Gastroesophageal sphincter (tissue), 4 donors: ENCODE measurements at regions not wholly inside any gene's neighbourhood (a gene's known extent, or its start where the extent isn't known, plus 50 kb on each side); places are given as distances from the start of the nearest gene placed in this dataset.

Experiments used
- ATAC-seq: fragments of 150-250 bp; one replicate; pipeline ENCODE4 v1.9.1; 2016; ENCODE audit warnings: mild to moderate bottlenecking, moderate library complexity
- H3K27ac ChIP-seq, 4 donors: fragments of 200-600 bp; sonication (generic) in 3 of 4; 1 replicate in 3 of 4; 2 replicates in 1 of 4; pipeline ENCODE4 v1.5.1; 2016 to 2019
- H3K27me3 ChIP-seq: fragments of 200-600 bp; sonication (generic); one replicate; pipeline ENCODE4 v1.5.1; 2019
- H3K36me3 ChIP-seq, 2 donors: fragments of 200-600 bp; sonication (generic); one replicate each; pipeline ENCODE4 v1.5.1; 2019; ENCODE audit warnings: control low read depth in 1 of 2
- H3K4me1 ChIP-seq, 3 donors: fragments of 200-600 bp; sonication (generic); 1 replicate in 2 of 3; 2 replicates in 1 of 3; pipeline ENCODE4 v1.5.1; 2016 to 2019; ENCODE audit warnings: control low read depth in 2 of 3
- H3K4me3 ChIP-seq, 2 donors: fragments of 200-600 bp; sonication (generic); one replicate each; pipeline ENCODE4 v1.5.1; 2019; ENCODE audit warnings: mild to moderate bottlenecking in 1 of 2, moderate library complexity in 1 of 2
- H3K9me3 ChIP-seq, 3 donors: fragments of 200-600 bp; sonication (generic); one replicate each; pipeline ENCODE4 v1.5.1; 2017 to 2019; ENCODE audit warnings: control low read depth in 2 of 3
- CTCF ChIP-seq, 4 experiments: fragments of 200-600 bp in 2 of 4; fragments of 450-650 bp in 2 of 4; sonication (generic) in 1 of 4; IDR thresholded peaks; one replicate each; pipeline ENCODE4 v1.5.1; 2017 to 2019; ENCODE audit warnings: antibody characterized with exemption in 4 of 4, mild to moderate bottlenecking in 2 of 4, moderate library complexity in 2 of 4
- EP300 ChIP-seq: sonication (generic); formaldehyde crosslinking; IDR thresholded peaks from one replicate; pipeline ENCODE4 v1.6.1; 2017; ENCODE audit warnings: antibody characterized with exemption, mild to moderate bottlenecking
- POLR2A ChIP-seq, 2 donors: fragments of 450-650 bp; IDR thresholded peaks; one replicate each; pipeline ENCODE4 v1.6.1; 2017; ENCODE audit warnings: antibody characterized with exemption in 2 of 2, mild to moderate bottlenecking in 2 of 2, moderate library complexity in 1 of 2
- POLR2AphosphoS5 ChIP-seq: sonication (generic); formaldehyde crosslinking; IDR thresholded peaks from one replicate; pipeline ENCODE4 v1.6.1; 2017; ENCODE audit warnings: antibody characterized with exemption
- WGBS, 2 donors: methylation state at CpG; one replicate each; pipeline ENCODE4 v1.1.5; 2018; ENCODE audit warnings: low coverage in 1 of 2; 5-methylcytosine and 5-hydroxymethylcytosine counted together

- Histone ChIP-seq H3K27me3 (peaks cover 89% of the 10 kb centered on the region), H3K4me3 (no peak overlapping the region), H3K9me3 (peaks cover 0 to 11% (median 0%) of the 10 kb centered on the region in 3 donors), H3K27ac (no peak overlapping the region), H3K4me1 (peaks cover 0 to 10% (median 0%) of the 10 kb centered on the region in 3 donors), H3K36me3 (no peaks in the 10 kb centered on the region)
- TF ChIP-seq CTCF (IDR thresholded peaks at IDR 0.05): no peak
- no peak for TF ChIP-seq EP300
- TF ChIP-seq POLR2A (IDR thresholded peaks at IDR 0.05): no peak
- ATAC-seq: no peak
- 94 to 100% methylated on average over 2 to 3 of the region's 3 CpGs for WGBS, 2 donors
These were observed 95.7 kb downstream of the FOXL1 start for GRCh38 chr16:86673956-86674453.

DNA sequence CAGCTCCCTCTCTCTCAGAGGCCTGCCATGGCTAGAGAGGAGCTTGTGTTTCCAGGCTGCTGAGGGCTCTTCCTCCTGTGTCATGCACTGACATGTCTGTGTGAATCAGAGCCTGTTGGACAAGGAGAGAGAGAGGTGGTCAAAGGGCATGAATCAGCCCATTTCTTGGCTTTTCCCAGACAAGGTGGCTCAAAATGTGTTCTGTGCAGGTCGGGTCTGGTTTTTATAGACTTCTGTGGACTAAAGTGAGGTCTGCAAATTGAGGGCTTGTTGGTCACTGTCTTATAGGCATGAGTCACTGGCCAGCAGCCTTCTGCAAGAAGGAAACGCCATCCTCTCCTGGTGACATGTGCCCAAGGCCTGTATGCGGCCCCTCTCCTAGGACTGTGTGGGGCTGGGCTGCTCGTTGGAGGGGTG lies 97.9 kb downstream of the FOXL1 start:
- 50 to 100% methylated on average over 1 to 2 of the region's 4 CpGs for WGBS, 2 donors
- peaks cover 0 to 11% (median 0%) of the 10 kb centered on the region in 3 donors for H3K9me3 ChIP-seq
- ATAC-seq: no peak
- no peaks in the 10 kb centered on the region for H3K4me1 ChIP-seq
- H3K27me3 ChIP-seq: peaks cover 85% of the 10 kb centered on the region
- TF ChIP-seq EP300: no peak
- TF ChIP-seq POLR2AphosphoS5: no peak
- TF ChIP-seq CTCF (IDR thresholded peaks at IDR 0.05): no peak
- no peak for TF ChIP-seq POLR2A (IDR thresholded peaks at IDR 0.05)
- no peak overlapping the region for H3K4me3 ChIP-seq
- no peaks in the 10 kb centered on the region for H3K36me3 ChIP-seq
- H3K27ac ChIP-seq: no peak overlapping the region

DNA sequence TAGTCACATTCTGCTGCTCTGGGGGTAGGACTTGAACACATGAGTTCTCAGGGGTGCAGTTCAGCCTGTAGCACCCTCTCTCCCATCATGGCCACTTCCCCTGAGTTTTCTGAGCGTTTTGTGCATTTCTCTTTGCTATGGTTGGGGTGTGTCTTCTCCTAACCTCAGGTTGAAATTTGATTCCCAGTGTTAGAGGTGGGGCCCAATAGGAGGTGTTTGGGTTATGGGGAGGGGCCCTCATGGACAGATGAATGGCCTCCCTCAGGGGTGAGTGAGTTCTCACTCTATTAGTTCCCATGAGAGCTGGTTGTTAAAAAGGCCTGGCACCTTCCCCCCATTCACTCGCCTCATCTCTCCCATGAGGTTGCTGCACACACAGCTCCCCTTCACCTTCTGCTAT lies 101.1 kb downstream of the FOXL1 start:
- H3K27ac ChIP-seq: no peak overlapping the region
- H3K4me3 ChIP-seq: no peak overlapping the region
- H3K27me3 ChIP-seq: peaks cover 70% of the 10 kb centered on the region
- H3K36me3 ChIP-seq: no peaks in the 10 kb centered on the region
- TF ChIP-seq POLR2AphosphoS5: no peak
- ATAC-seq: no peak
- no peaks in the 10 kb centered on the region for H3K4me1 ChIP-seq
- WGBS, 2 donors: 80% methylated on average over 2 of the region's 2 CpGs; no CpG with 5 or more reads in 1 of the 2 donors
- H3K9me3 ChIP-seq: no peaks in the 10 kb centered on the region

GRCh38 chr16:86680162-86680561 lies 101.8 kb downstream of the FOXL1 start:
- no peak for TF ChIP-seq EP300
- TF ChIP-seq POLR2AphosphoS5: no peak
- TF ChIP-seq POLR2A (IDR thresholded peaks at IDR 0.05): no peak
- TF ChIP-seq CTCF (IDR thresholded peaks at IDR 0.05): no peak
- Histone ChIP-seq H3K27me3 (peaks cover 69% of the 10 kb centered on the region), H3K36me3 (no peaks in the 10 kb centered on the region), H3K4me3 (no peak overlapping the region), H3K4me1 (no peaks in the 10 kb centered on the region), H3K9me3 (no peaks in the 10 kb centered on the region), H3K27ac (peak overlapping the region in 1 of 4 donors; percentile 63)
- ATAC-seq: no peak
- WGBS, 2 donors: 11 to 51% methylated on average over 4 to 5 of the region's 5 CpGs

DNA sequence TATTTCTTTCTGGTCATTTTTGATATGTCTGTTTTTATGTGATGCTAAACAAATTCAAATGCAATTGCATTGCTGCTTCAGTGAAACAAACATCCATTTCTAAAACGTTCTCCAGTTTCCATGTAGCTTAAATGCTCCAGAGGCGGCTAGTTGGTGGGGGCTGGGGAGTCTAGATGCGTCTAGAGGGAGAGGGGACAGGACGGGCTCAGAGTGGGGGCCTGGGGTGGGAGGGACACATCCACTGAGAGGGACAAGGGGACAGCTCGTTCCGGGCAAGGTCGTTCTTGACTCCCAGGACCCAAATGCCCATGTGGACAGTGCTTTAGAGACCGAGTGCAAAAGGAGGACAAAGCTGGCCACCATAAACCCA lies 102.3 kb downstream of the FOXL1 start:
- H3K27ac ChIP-seq: peak overlapping the region in 3 of 4 donors; percentile 45 to 63 (median 57)
- no peak for ATAC-seq
- no peak overlapping the region for H3K4me3 ChIP-seq
- H3K27me3 ChIP-seq: peaks cover 67% of the 10 kb centered on the region
- TF ChIP-seq CTCF (IDR thresholded peaks at IDR 0.05) (no peak), POLR2A (IDR thresholded peaks at IDR 0.05) (no peak), POLR2AphosphoS5 (no peak), EP300 (no peak)
- WGBS, 2 donors: 27 to 67% methylated on average over 4 to 6 of the region's 8 CpGs
- no peaks in the 10 kb centered on the region for H3K9me3 ChIP-seq
- H3K36me3 ChIP-seq: no peaks in the 10 kb centered on the region
- no peaks in the 10 kb centered on the region for H3K4me1 ChIP-seq
